HEK293 (cell line): ENCODE measurements at regions not wholly inside any gene's neighbourhood (a gene's known extent, or its start where the extent isn't known, plus 50 kb on each side); places are given as distances from the start of the nearest gene placed in this dataset.

ENCODE experiments used
- CTCF ChIA-PET: fragments of 350-600 bp; formaldehyde crosslinking; extraction: SDS; loops from one replicate; lab custom pipeline; 2021; ENCODE audit warnings: antibody characterized with exemption; lab: Yijun Ruan, JAX
- POLR2A ChIA-PET: fragments of 300-600 bp; formaldehyde crosslinking; extraction: SDS; loops from one replicate; lab custom pipeline; 2020; ENCODE audit warnings: antibody characterized with exemption, inconsistent platforms; lab: Yijun Ruan, JAX
- H3K27ac ChIP-seq: fragments of 200-500 bp; sonication (Bioruptor generic); 2 replicates; pipeline ENCODE4 v1.5.1; 2014; ENCODE audit warnings: low read depth, low read length, control low read depth, inconsistent platforms; ENCODE audit errors: extremely low read depth
- H3K36me3 ChIP-seq, 2 experiments: fragments of 200-500 bp in 1 of 2; sonication (Bioruptor generic) in 1 of 2; 1 replicate in 1 of 2; 2 replicates in 1 of 2; pipeline ENCODE4 v1.5.1; 2014 to 2017; ENCODE audit warnings: inconsistent platforms in 2 of 2, low read length in 2 of 2; ENCODE audit not compliant: control insufficient read depth in 2 of 2, insufficient read depth in 1 of 2
- H3K4me1 ChIP-seq: fragments of 200-500 bp; sonication (Bioruptor generic); 2 replicates; pipeline ENCODE4 v1.5.1; 2014; ENCODE audit warnings: mild to moderate bottlenecking, low read length, inconsistent platforms; ENCODE audit not compliant: control insufficient read depth, insufficient read depth
- H3K4me3 ChIP-seq: 2 replicates; pipeline ENCODE4 v1.5.1; 2011; ENCODE audit warnings: low read depth, mild to moderate bottlenecking, control low read depth, low read length, moderate library complexity
- H3K9me3 ChIP-seq: fragments of 200-500 bp; sonication (Bioruptor generic); 2 replicates; pipeline ENCODE4 v1.5.1; 2014; ENCODE audit warnings: low read depth, low read length, inconsistent platforms; ENCODE audit not compliant: control insufficient read depth, insufficient read depth
- EGR2 ChIP-seq: fragments of 450-650 bp; formaldehyde crosslinking; IDR thresholded peaks from 2 replicates; pipeline ENCODE4 v1.5.1; 2016; ENCODE audit warnings: low read depth, missing biosample characterization, missing genetic modification characterization
- GFI1B ChIP-seq: fragments of 450-650 bp; formaldehyde crosslinking; IDR thresholded peaks from 2 replicates; pipeline ENCODE4 v1.5.1; 2016; ENCODE audit warnings: missing biosample characterization, missing genetic modification characterization
- GLIS1 ChIP-seq: fragments of 450-650 bp; formaldehyde crosslinking; IDR thresholded peaks from 2 replicates; pipeline ENCODE4 v1.5.1; 2016; ENCODE audit warnings: missing biosample characterization, missing genetic modification characterization
- SCRT1 ChIP-seq: fragments of 450-650 bp; formaldehyde crosslinking; IDR thresholded peaks from 2 replicates; pipeline ENCODE4 v1.5.1; 2016; ENCODE audit warnings: missing biosample characterization, missing genetic modification characterization, borderline replicate concordance
- TCF7L2 ChIP-seq: IDR thresholded peaks from 2 replicates; pipeline ENCODE4 v1.6.1; 2011; ENCODE audit warnings: low read depth, mild to moderate bottlenecking, inconsistent platforms, low read length, moderate library complexity, borderline replicate concordance
- TRIM28 ChIP-seq: IDR thresholded peaks from 2 replicates; pipeline ENCODE4 v1.6.1; 2011; ENCODE audit warnings: low read length, control low read depth, borderline replicate concordance
- ZFP37 ChIP-seq: fragments of 450-650 bp; formaldehyde crosslinking; IDR thresholded peaks from 2 replicates; pipeline ENCODE4 v1.5.1; 2016; ENCODE audit warnings: missing biosample characterization, missing genetic modification characterization
- ZIC2 ChIP-seq: fragments of 450-650 bp; formaldehyde crosslinking; IDR thresholded peaks from 2 replicates; pipeline ENCODE4 v1.5.1; 2016; ENCODE audit warnings: missing biosample characterization, missing genetic modification characterization
- ZNF121 ChIP-seq: fragments of 450-650 bp; formaldehyde crosslinking; IDR thresholded peaks from 2 replicates; pipeline ENCODE4 v1.5.1; 2016; ENCODE audit warnings: missing biosample characterization, missing genetic modification characterization
- ZNF175 ChIP-seq: fragments of 450-650 bp; formaldehyde crosslinking; IDR thresholded peaks from 2 replicates; pipeline ENCODE4 v1.5.1; 2016; ENCODE audit warnings: missing biosample characterization, missing genetic modification characterization
- ZNF223 ChIP-seq: fragments of 450-650 bp; formaldehyde crosslinking; IDR thresholded peaks from 2 replicates; pipeline ENCODE4 v1.5.1; 2016; ENCODE audit warnings: missing biosample characterization, missing genetic modification characterization
- ZNF311 ChIP-seq: fragments of 450-650 bp; formaldehyde crosslinking; IDR thresholded peaks from 2 replicates; pipeline ENCODE4 v1.5.1; 2017; ENCODE audit warnings: missing biosample characterization, missing genetic modification characterization, borderline replicate concordance
- ZNF350 ChIP-seq: fragments of 450-650 bp; formaldehyde crosslinking; IDR thresholded peaks from 2 replicates; pipeline ENCODE4 v1.5.0; 2017; ENCODE audit warnings: missing biosample characterization, mild to moderate bottlenecking, missing genetic modification characterization
- ZNF37A ChIP-seq: fragments of 450-650 bp; IDR thresholded peaks from 2 replicates; pipeline ENCODE4 v1.5.1; 2018; ENCODE audit warnings: missing biosample characterization, missing genetic modification characterization
- ZNF426 ChIP-seq: fragments of 450-650 bp; formaldehyde crosslinking; IDR thresholded peaks from 2 replicates; pipeline ENCODE4 v1.5.1; 2017; ENCODE audit warnings: missing biosample characterization, missing genetic modification characterization, mild to moderate bottlenecking, inconsistent platforms, moderate library complexity
- ZNF48 ChIP-seq: fragments of 450-650 bp; formaldehyde crosslinking; IDR thresholded peaks from 2 replicates; pipeline ENCODE4 v1.5.1; 2016; ENCODE audit warnings: missing biosample characterization, missing genetic modification characterization
- ZNF501 ChIP-seq: fragments of 450-650 bp; formaldehyde crosslinking; IDR thresholded peaks from 2 replicates; pipeline ENCODE4 v1.5.1; 2016; ENCODE audit warnings: missing biosample characterization, missing genetic modification characterization
- ZNF585B ChIP-seq: fragments of 450-650 bp; formaldehyde crosslinking; IDR thresholded peaks from 2 replicates; pipeline ENCODE4 v1.5.1; 2016; ENCODE audit warnings: missing biosample characterization, missing genetic modification characterization
- ZNF600 ChIP-seq: fragments of 450-650 bp; formaldehyde crosslinking; IDR thresholded peaks from 2 replicates; pipeline ENCODE4 v1.5.1; 2016; ENCODE audit warnings: missing biosample characterization, missing genetic modification characterization
- TF ChIP-seq, protein P1 (sequence below): fragments of 450-650 bp; formaldehyde crosslinking; IDR thresholded peaks from 2 replicates; pipeline ENCODE4 v1.5.1; 2016; ENCODE audit warnings: missing biosample characterization, missing genetic modification characterization
- TF ChIP-seq, protein P2 (sequence below): fragments of 450-650 bp; formaldehyde crosslinking; IDR thresholded peaks from 2 replicates; pipeline ENCODE4 v1.5.1; 2017; ENCODE audit warnings: missing biosample characterization, missing genetic modification characterization

- no peaks in the 10 kb centered on the region for H3K9me3 ChIP-seq
- ChIA-PET POLR2A (no interaction called here), CTCF (interaction anchor here (1.0 kb wide), 1 partner anchor 136 kb away, joined by 3 read pairs; no protein-coding TSS in a partner anchor)
- TF ChIP-seq ZNF175 (tag by site-specific recombination) (no peak), ZNF48 (tag by site-specific recombination) (no peak), ZNF426 (tag by site-specific recombination) (no peak), ZNF37A (tag by site-specific recombination) (no peak), GLIS1 (tag by site-specific recombination) (no peak), ZNF311 (tag by site-specific recombination) (no peak), ZNF600 (tag by site-specific recombination) (no peak), EGR2 (tag by site-specific recombination) (no peak), ZFP37 (tag by site-specific recombination) (no peak), ZNF350 (no peak)
- TF ChIP-seq, protein P1, sequence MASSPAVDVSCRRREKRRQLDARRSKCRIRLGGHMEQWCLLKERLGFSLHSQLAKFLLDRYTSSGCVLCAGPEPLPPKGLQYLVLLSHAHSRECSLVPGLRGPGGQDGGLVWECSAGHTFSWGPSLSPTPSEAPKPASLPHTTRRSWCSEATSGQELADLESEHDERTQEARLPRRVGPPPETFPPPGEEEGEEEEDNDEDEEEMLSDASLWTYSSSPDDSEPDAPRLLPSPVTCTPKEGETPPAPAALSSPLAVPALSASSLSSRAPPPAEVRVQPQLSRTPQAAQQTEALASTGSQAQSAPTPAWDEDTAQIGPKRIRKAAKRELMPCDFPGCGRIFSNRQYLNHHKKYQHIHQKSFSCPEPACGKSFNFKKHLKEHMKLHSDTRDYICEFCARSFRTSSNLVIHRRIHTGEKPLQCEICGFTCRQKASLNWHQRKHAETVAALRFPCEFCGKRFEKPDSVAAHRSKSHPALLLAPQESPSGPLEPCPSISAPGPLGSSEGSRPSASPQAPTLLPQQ (tag by site-specific recombination), result no peak
- H3K4me1 ChIP-seq, result no peaks in the 10 kb centered on the region
- H3K4me3 ChIP-seq, result no peak overlapping the region
- H3K36me3 ChIP-seq, result no peaks in the 10 kb centered on the region
- no peak overlapping the region for H3K27ac ChIP-seq
Observed at GRCh38 chr5:135702191-135702590, 123.4 kb upstream of the CXCL14 start.

DNA sequence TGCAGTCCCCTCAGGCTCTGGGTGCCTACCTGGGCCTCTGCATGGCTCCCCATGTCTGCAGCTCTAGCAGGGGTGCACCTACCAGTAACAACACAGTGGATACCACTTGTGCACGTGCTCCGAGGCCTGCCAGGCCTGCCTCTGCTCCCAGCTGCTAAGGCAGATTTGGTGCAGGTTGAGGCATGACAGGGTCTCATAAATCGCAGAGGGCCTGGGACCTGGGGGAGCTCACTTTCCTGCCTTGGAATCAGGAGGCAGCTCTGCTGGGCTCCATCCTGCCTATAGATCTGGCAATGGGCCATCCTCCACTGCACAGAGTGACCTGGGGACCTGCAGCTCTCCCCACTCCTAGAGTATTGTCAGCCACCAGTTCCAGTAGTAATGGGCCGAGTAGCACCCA, 121.9 kb upstream of the CXCL14 start:
- CTCF ChIA-PET, result no interaction called here
- Histone ChIP-seq H3K27ac (no peak overlapping the region), H3K4me3 (no peak overlapping the region), H3K36me3 (no peaks in the 10 kb centered on the region), H3K9me3 (no peaks in the 10 kb centered on the region), H3K4me1 (no peaks in the 10 kb centered on the region)
- POLR2A ChIA-PET, result no interaction called here
- no peak for TF ChIP-seq ZNF501
- TF ChIP-seq GFI1B (tag by site-specific recombination), result no peak
- TF ChIP-seq ZIC2 (tag by site-specific recombination), result peak; percentile 57
- TF ChIP-seq TCF7L2, result no peak

DNA sequence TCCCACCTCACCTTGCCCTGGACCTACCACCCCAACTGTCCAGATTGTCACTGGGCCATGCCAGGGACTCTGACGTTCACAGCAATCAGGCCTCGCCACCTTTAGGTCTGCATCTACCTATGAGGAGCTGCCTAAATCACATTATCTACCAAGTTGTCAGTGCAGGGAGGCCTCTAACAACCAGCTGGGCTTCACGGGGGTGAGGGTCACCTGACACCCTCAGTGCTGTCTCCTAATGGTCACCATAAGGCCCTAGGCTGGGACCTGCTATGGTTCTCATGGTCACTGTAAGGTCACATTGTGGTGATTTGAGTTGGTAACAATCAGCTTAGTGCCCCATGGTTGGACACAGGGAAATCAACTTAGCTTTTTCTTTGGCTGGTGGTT, 119.2 kb upstream of the CXCL14 start:
- Histone ChIP-seq H3K4me3 (no peak overlapping the region), H3K36me3 (no peaks in the 10 kb centered on the region), H3K27ac (no peak overlapping the region), H3K9me3 (no peaks in the 10 kb centered on the region), H3K4me1 (no peaks in the 10 kb centered on the region)
- ChIA-PET CTCF (interaction anchor here (0.6 to 1.3 kb wide), 4 partner anchors 10 to 384 kb away, joined by 3 to 4 read pairs (median 4); no protein-coding TSS in a partner anchor), POLR2A (no interaction called here)
- TF ChIP-seq ZNF121 (no peak), ZNF585B (tag by site-specific recombination) (no peak), ZNF600 (tag by site-specific recombination) (no peak), SCRT1 (tag by site-specific recombination) (no peak), TRIM28 (no peak), GFI1B (tag by site-specific recombination) (no peak), ZNF501 (no peak), ZNF223 (tag by site-specific recombination) (no peak)
- TF ChIP-seq, protein P2, sequence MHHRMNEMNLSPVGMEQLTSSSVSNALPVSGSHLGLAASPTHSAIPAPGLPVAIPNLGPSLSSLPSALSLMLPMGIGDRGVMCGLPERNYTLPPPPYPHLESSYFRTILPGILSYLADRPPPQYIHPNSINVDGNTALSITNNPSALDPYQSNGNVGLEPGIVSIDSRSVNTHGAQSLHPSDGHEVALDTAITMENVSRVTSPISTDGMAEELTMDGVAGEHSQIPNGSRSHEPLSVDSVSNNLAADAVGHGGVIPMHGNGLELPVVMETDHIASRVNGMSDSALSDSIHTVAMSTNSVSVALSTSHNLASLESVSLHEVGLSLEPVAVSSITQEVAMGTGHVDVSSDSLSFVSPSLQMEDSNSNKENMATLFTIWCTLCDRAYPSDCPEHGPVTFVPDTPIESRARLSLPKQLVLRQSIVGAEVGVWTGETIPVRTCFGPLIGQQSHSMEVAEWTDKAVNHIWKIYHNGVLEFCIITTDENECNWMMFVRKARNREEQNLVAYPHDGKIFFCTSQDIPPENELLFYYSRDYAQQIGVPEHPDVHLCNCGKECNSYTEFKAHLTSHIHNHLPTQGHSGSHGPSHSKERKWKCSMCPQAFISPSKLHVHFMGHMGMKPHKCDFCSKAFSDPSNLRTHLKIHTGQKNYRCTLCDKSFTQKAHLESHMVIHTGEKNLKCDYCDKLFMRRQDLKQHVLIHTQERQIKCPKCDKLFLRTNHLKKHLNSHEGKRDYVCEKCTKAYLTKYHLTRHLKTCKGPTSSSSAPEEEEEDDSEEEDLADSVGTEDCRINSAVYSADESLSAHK (tag by site-specific recombination), result no peak
